ENCODE measurements at regions not wholly inside any gene's neighbourhood (a gene's known extent, or its start where the extent isn't known, plus 50 kb on each side); places are given as distances from the start of the nearest gene placed in this dataset.

GRCh38 chr4:43282534-43282933, 390.0 kb downstream of the GRXCR1 start:
- no peak for TF ChIP-seq POLR2A (IDR thresholded peaks at IDR 0.05)
- TF ChIP-seq, protein P1, sequence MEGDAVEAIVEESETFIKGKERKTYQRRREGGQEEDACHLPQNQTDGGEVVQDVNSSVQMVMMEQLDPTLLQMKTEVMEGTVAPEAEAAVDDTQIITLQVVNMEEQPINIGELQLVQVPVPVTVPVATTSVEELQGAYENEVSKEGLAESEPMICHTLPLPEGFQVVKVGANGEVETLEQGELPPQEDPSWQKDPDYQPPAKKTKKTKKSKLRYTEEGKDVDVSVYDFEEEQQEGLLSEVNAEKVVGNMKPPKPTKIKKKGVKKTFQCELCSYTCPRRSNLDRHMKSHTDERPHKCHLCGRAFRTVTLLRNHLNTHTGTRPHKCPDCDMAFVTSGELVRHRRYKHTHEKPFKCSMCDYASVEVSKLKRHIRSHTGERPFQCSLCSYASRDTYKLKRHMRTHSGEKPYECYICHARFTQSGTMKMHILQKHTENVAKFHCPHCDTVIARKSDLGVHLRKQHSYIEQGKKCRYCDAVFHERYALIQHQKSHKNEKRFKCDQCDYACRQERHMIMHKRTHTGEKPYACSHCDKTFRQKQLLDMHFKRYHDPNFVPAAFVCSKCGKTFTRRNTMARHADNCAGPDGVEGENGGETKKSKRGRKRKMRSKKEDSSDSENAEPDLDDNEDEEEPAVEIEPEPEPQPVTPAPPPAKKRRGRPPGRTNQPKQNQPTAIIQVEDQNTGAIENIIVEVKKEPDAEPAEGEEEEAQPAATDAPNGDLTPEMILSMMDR (IDR thresholded peaks at IDR 0.05): no peak

All from adrenal gland (tissue), 5 donors.